ENCODE measurements at regions not wholly inside any gene's neighbourhood (a gene's known extent, or its start where the extent isn't known, plus 50 kb on each side); places are given as distances from the start of the nearest gene placed in this dataset.

DNA sequence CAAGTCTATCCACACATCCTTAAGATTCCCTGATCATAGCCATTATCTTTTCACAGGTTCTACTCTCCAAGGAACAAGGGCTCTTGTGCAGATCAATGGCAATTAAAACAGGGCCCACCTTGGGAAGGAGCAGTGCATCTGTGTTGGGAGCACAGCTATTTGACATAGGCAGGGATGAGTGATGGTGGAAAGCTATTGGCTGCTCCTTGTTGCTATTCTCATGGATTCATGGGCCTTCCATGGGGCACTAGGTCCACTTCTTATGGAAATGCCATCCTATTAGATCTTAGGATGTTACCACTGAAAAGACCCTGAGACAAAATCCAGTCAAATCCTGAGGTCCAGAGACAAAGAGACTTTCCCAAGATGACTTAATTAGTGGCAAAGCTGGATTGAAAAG lies 148.6 kb upstream of the MTNR1B start:
- DNase-seq (no peak), ATAC-seq (ENCODE audit: insufficient read depth, low read depth) (no peak)
- no peak overlapping the region for H3K9ac ChIP-seq (ENCODE audit: low read depth, low read length)
- no peaks in the 10 kb centered on the region for H3K9me3 ChIP-seq (ENCODE audit: insufficient read depth, low read length, severe bottlenecking)
- TF ChIP-seq CTCF (IDR thresholded peaks at IDR 0.05; ENCODE audit: borderline replicate concordance, extremely low read depth, low read length, poor library complexity, severe bottlenecking) (no peak), EZH2 (IDR thresholded peaks at IDR 0.05; ENCODE audit: borderline replicate concordance, low read depth, low read length, severe bottlenecking) (no peak)
- no peaks in the 10 kb centered on the region for H3K27me3 ChIP-seq (ENCODE audit: insufficient read depth, low read length, poor library complexity)
- no peaks in the 10 kb centered on the region for H3K36me3 ChIP-seq (ENCODE audit: insufficient read depth, low read length)
- H3K27ac ChIP-seq (ENCODE audit: low read length): no peak overlapping the region
- no peak overlapping the region for H2AFZ ChIP-seq (ENCODE audit: low read depth, low read length)
- H3K4me2 ChIP-seq (ENCODE audit: insufficient read depth, low read length): no peak overlapping the region
- 0 out of 2 replicates have a peak, but pooled peaks cover 2% of the 10 kb centered on the region for H3K4me1 ChIP-seq (ENCODE audit: insufficient read depth, low read length)
- no peaks in the 10 kb centered on the region for H4K20me1 ChIP-seq (ENCODE audit: insufficient read depth, low read length)
- no peaks in the 10 kb centered on the region for H3K79me2 ChIP-seq (ENCODE audit: insufficient read depth, low read length)
- no peak overlapping the region for H3K4me3 ChIP-seq (ENCODE audit: low read depth in 1 of 2, low read length in 2 of 2)

GRCh38 chr11:92822410-92822809 lies 147.0 kb upstream of the MTNR1B start:
- Histone ChIP-seq H3K9ac (ENCODE audit: low read depth, low read length) (no peak overlapping the region), H3K79me2 (ENCODE audit: insufficient read depth, low read length) (no peaks in the 10 kb centered on the region), H3K4me1 (ENCODE audit: insufficient read depth, low read length) (peaks cover 14% of the 10 kb centered on the region), H3K36me3 (ENCODE audit: insufficient read depth, low read length) (no peaks in the 10 kb centered on the region), H3K4me2 (ENCODE audit: insufficient read depth, low read length) (no peak overlapping the region), H3K27ac (ENCODE audit: low read length) (no peak overlapping the region), H3K9me3 (ENCODE audit: insufficient read depth, low read length, severe bottlenecking) (no peaks in the 10 kb centered on the region), H3K4me3 (ENCODE audit: low read depth in 1 of 2, low read length in 2 of 2) (no peak overlapping the region), H2AFZ (ENCODE audit: low read depth, low read length) (no peak overlapping the region), H4K20me1 (ENCODE audit: insufficient read depth, low read length) (no peaks in the 10 kb centered on the region), H3K27me3 (ENCODE audit: insufficient read depth, low read length, poor library complexity) (no peaks in the 10 kb centered on the region)
- ATAC-seq (ENCODE audit: insufficient read depth, low read depth) (no peak), DNase-seq (no peak)
- TF ChIP-seq EZH2 (IDR thresholded peaks at IDR 0.05; ENCODE audit: borderline replicate concordance, low read depth, low read length, severe bottlenecking) (no peak), CTCF (IDR thresholded peaks at IDR 0.05; ENCODE audit: borderline replicate concordance, extremely low read depth, low read length, poor library complexity, severe bottlenecking) (no peak)

- DNase-seq (no peak), ATAC-seq (ENCODE audit: insufficient read depth, low read depth) (no peak)
- H3K27me3 ChIP-seq (ENCODE audit: insufficient read depth, low read length, poor library complexity): no peaks in the 10 kb centered on the region
- H3K4me2 ChIP-seq (ENCODE audit: insufficient read depth, low read length): no peak overlapping the region
- H3K9me3 ChIP-seq (ENCODE audit: insufficient read depth, low read length, severe bottlenecking): no peaks in the 10 kb centered on the region
- H3K36me3 ChIP-seq (ENCODE audit: insufficient read depth, low read length): no peaks in the 10 kb centered on the region
- TF ChIP-seq EZH2 (IDR thresholded peaks at IDR 0.05; ENCODE audit: borderline replicate concordance, low read depth, low read length, severe bottlenecking) (no peak), CTCF (IDR thresholded peaks at IDR 0.05; ENCODE audit: borderline replicate concordance, extremely low read depth, low read length, poor library complexity, severe bottlenecking) (no peak)
- no peaks in the 10 kb centered on the region for H4K20me1 ChIP-seq (ENCODE audit: insufficient read depth, low read length)
- no peak overlapping the region for H3K9ac ChIP-seq (ENCODE audit: low read depth, low read length)
- H3K27ac ChIP-seq (ENCODE audit: low read length): no peak overlapping the region
- peaks cover 14% of the 10 kb centered on the region for H3K4me1 ChIP-seq (ENCODE audit: insufficient read depth, low read length)
- no peak overlapping the region for H2AFZ ChIP-seq (ENCODE audit: low read depth, low read length)
- H3K79me2 ChIP-seq (ENCODE audit: insufficient read depth, low read length): no peaks in the 10 kb centered on the region
- H3K4me3 ChIP-seq (ENCODE audit: low read depth in 1 of 2, low read length in 2 of 2): no peak overlapping the region
These were observed 143.3 kb upstream of the MTNR1B start for GRCh38 chr11:92826136-92826535.

- Histone ChIP-seq H3K27me3 (ENCODE audit: insufficient read depth, low read length, poor library complexity) (no peaks in the 10 kb centered on the region), H3K9me3 (ENCODE audit: insufficient read depth, low read length, severe bottlenecking) (no peaks in the 10 kb centered on the region), H4K20me1 (ENCODE audit: insufficient read depth, low read length) (no peaks in the 10 kb centered on the region), H3K4me1 (ENCODE audit: insufficient read depth, low read length) (peaks cover 14% of the 10 kb centered on the region), H3K27ac (ENCODE audit: low read length) (peak overlapping the region; percentile 8; the same call in 1 of the 2 replicates), H3K79me2 (ENCODE audit: insufficient read depth, low read length) (no peaks in the 10 kb centered on the region), H3K36me3 (ENCODE audit: insufficient read depth, low read length) (no peaks in the 10 kb centered on the region), H3K9ac (ENCODE audit: low read depth, low read length) (no peak overlapping the region), H3K4me3 (ENCODE audit: low read depth in 1 of 2, low read length in 2 of 2) (no peak overlapping the region), H3K4me2 (ENCODE audit: insufficient read depth, low read length) (no peak overlapping the region), H2AFZ (ENCODE audit: low read depth, low read length) (peak overlapping the region; percentile 34; the same call in 1 of the 2 replicates)
- ATAC-seq (ENCODE audit: insufficient read depth, low read depth) (peak; percentile 61), DNase-seq (peak; percentile 32)
- TF ChIP-seq CTCF (IDR thresholded peaks at IDR 0.05; ENCODE audit: borderline replicate concordance, extremely low read depth, low read length, poor library complexity, severe bottlenecking) (peak; percentile 64), EZH2 (IDR thresholded peaks at IDR 0.05; ENCODE audit: borderline replicate concordance, low read depth, low read length, severe bottlenecking) (no peak)
These were observed 142.8 kb upstream of the MTNR1B start for GRCh38 chr11:92826603-92827002.
